Skeletal muscle satellite cell (primary cell): ENCODE measurements at regions not wholly inside any gene's neighbourhood (a gene's known extent, or its start where the extent isn't known, plus 50 kb on each side); places are given as distances from the start of the nearest gene placed in this dataset.
"Not testable (repeated sequence)": the region's sequence is repeated elsewhere in the genome, so short reads cannot be mapped to it uniquely, and the experiment has no call there.

Experiments used
- H3K27me3 ChIP-seq: 2 replicates; pipeline ENCODE4 v1.7.0; 2013; ENCODE audit warnings: low read length; ENCODE audit not compliant: control insufficient read depth, insufficient read depth
- H3K36me3 ChIP-seq: 2 replicates; pipeline ENCODE4 v1.7.0; 2013; ENCODE audit warnings: mild to moderate bottlenecking, control low read depth, low read length; ENCODE audit not compliant: insufficient read depth
- H3K4me1 ChIP-seq: 2 replicates; pipeline ENCODE4 v1.7.0; 2013; ENCODE audit warnings: low read length; ENCODE audit not compliant: control insufficient read depth, insufficient read depth
- H3K4me2 ChIP-seq: 2 replicates; pipeline ENCODE4 v1.7.0; 2013; ENCODE audit warnings: mild to moderate bottlenecking, low read length
- H3K4me3 ChIP-seq: 2 replicates; pipeline ENCODE4 v1.7.0; 2013; ENCODE audit warnings: low read length
- H3K9ac ChIP-seq: 2 replicates; pipeline ENCODE4 v1.7.0; 2013; ENCODE audit warnings: mild to moderate bottlenecking, low read depth, low read length, moderate library complexity
- H3K9me3 ChIP-seq: replicated peaks from 2 replicates; pipeline ENCODE4 v1.7.0; 2013; ENCODE audit warnings: mild to moderate bottlenecking, control low read depth, low read length

DNA sequence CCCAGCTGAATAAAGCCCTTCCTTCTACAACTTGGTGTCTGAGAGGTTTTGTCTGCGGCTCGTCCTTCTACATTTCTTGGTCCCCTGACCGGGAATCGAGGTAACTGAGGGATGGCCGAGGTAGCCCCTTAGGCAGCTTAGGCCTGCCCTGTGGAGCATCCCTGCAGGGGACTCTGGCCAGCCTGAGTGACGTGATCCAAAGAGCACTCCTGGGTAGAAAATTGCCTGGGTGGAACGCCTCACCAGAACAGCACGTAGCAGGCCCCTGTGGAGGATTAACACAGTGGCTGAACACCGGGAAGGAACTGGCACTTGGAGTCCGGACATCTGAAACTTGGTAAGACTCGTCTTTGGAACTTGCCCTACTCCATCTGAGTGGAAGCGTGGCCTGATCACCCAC is 1078.5 kb upstream of the FAM98A start:
- not testable (repeated sequence) for H3K4me2 ChIP-seq, H3K4me1 ChIP-seq, H3K36me3 ChIP-seq, H3K4me3 ChIP-seq, H3K27me3 ChIP-seq, H3K9me3 ChIP-seq, H3K9ac ChIP-seq

DNA sequence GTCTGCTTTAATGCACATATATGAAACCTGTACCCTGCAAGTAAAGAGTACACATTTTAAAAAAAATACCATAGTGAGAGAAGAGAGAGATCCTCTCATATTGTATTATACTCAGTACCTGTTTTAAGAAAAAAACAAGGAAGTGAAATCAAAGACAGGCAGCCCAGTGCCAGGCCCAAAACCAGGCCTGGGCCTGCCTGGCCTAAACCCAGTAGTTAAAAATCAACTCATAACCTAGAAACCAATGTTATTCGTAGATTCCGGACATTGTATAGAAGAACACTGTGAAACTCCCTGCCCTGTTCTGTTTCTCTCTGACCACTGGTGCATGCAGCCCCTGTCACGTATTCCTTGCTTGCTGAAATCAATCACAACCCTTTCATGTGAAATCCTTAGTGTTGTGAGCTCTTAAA is 1078.0 kb upstream of the FAM98A start:
- not testable (repeated sequence) for H3K9ac ChIP-seq

DNA sequence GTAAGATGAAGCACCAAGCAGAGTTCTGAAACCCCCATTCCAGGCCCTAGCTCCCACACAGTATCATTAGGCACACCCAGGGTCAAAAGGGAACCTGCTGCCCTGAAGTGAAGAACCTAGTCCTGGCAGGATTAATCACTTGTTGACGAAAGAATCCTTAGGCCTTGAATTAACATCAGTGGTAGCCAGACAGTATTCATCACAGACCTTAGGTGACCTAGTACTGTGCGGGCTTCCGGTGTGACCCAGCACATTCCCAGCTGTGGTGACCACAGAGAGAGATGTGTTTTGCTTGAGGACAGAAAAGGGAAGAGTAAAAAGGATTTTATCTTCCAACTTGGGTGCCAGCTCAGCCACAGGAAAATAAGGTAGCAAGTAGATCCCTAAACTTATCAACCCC is 1071.4 kb upstream of the FAM98A start:
- H3K4me2 ChIP-seq: no peak overlapping the region
- H3K9me3 ChIP-seq: no peaks in the 10 kb centered on the region
- no peak overlapping the region for H3K4me3 ChIP-seq
- no peaks in the 10 kb centered on the region for H3K27me3 ChIP-seq
- H3K9ac ChIP-seq: no peak overlapping the region
- H3K36me3 ChIP-seq: no peaks in the 10 kb centered on the region
- no peaks in the 10 kb centered on the region for H3K4me1 ChIP-seq

More for the DNA sequence above, 1078.0 kb upstream of the FAM98A start:
- not testable (repeated sequence) for H3K9me3 ChIP-seq, H3K4me3 ChIP-seq, H3K27me3 ChIP-seq, H3K4me2 ChIP-seq, H3K36me3 ChIP-seq, H3K4me1 ChIP-seq

DNA sequence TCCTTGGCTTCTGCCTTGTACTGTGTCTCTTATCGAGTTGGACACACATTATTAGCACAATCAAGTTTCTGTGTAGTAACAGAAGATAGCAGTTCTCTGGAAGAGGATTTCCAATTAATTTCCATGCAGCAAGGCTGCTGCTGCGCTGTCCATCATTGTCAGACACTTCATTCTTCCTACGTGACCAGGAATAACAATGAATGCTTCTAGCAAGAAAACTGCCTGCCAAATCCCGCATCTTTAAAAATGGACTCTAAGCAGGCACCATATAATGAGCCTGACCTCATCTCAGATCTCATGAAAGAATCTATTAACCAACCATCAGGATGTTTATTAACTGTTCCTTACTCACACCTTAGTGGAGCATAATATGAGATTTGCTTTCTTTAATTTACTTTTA is 1067.7 kb upstream of the FAM98A start:
- no peak overlapping the region for H3K4me3 ChIP-seq
- H3K27me3 ChIP-seq: no peaks in the 10 kb centered on the region
- H3K36me3 ChIP-seq: no peaks in the 10 kb centered on the region
- H3K4me1 ChIP-seq: no peaks in the 10 kb centered on the region
- no peak overlapping the region for H3K9ac ChIP-seq
- H3K9me3 ChIP-seq: no peaks in the 10 kb centered on the region
- H3K4me2 ChIP-seq: no peak overlapping the region

DNA sequence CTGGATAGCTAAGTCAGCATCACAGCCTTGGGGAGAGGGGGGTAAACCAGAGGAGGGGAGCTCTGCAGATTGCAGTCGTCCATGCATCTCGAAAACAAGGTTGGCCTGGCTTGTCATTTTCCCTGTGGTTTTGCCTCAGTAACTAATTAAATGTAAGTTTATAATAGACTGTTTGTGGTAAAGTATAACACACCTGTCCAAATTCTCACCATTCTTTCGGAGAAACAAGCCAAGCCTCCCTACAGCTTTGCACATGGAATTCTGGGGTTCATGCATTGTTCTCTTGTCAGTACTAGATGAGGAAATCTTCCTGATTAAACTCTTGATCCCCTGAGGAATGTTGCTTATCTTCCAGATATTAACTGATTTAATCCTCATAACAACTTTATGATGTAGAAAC is 1065.2 kb upstream of the FAM98A start:
- Histone ChIP-seq H3K4me1 (no peaks in the 10 kb centered on the region), H3K4me2 (no peak overlapping the region), H3K4me3 (no peak overlapping the region), H3K9ac (no peak overlapping the region), H3K9me3 (peaks cover 4% of the 10 kb centered on the region), H3K36me3 (no peaks in the 10 kb centered on the region), H3K27me3 (no peaks in the 10 kb centered on the region)

DNA sequence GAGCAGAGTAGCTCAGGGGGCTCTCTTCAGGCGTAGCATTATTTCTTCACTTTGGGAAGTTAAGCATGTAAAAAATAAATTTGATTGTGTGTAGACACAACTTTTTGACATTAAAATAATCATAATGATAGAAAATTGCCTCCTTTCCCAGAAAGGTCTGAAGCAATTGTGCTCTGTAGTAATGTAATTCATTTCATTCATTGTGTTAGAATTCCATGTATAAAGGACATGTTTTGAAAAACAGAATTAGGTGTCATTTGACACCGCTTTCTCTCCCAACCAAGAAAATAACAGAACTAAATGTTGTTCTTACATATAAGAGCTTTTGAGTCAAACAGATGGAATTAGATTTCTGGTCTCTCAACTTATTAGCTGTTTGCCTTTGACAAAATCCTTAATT is 1064.2 kb upstream of the FAM98A start:
- no peaks in the 10 kb centered on the region for H3K4me1 ChIP-seq
- peaks cover 4% of the 10 kb centered on the region for H3K9me3 ChIP-seq
- no peaks in the 10 kb centered on the region for H3K27me3 ChIP-seq
- H3K36me3 ChIP-seq: no peaks in the 10 kb centered on the region
- H3K4me2 ChIP-seq: no peak overlapping the region
- H3K9ac ChIP-seq: no peak overlapping the region
- H3K4me3 ChIP-seq: no peak overlapping the region

DNA sequence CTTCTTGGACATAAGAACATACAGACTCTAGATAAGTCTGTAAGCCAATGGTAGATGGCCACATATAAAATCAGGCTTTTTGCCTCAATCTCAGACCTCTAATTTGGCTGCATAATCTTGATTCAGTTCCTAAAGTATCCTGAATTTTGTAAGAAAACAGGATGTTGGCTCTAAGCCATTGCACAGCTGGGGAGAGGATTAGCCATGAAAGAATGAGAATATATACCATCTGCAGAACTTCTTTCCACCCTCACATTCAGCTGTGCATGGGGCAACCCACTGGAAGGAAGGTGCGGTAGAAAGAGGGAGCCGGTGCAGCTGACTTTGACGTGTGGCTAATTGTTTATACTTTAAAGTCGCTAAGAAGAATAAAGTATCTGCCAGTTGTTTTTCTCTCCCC is 1061.6 kb upstream of the FAM98A start:
- H3K27me3 ChIP-seq: no peaks in the 10 kb centered on the region
- H3K4me3 ChIP-seq: no peak overlapping the region
- no peak overlapping the region for H3K4me2 ChIP-seq
- H3K9me3 ChIP-seq: peaks cover 4% of the 10 kb centered on the region
- no peak overlapping the region for H3K9ac ChIP-seq
- no peaks in the 10 kb centered on the region for H3K4me1 ChIP-seq
- no peaks in the 10 kb centered on the region for H3K36me3 ChIP-seq

DNA sequence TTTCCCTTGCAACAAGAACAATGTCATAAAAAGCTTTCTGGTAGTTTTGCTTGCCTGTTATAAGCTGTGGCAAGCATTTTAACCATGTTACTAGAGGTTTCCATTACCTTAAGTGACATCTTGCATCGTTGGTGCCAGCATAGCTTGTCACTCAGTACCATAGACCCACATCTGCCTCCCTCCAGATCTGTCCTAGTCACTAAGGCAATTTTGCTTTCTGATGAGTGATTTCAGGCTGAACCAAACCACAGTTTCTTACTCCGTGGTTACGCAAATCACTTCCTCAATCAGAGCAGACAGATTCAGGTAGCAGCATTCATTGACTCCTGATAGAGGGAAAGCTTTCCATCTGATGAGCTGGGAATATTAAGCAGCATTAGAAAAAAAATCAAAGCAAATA is 1057.5 kb upstream of the FAM98A start:
- Histone ChIP-seq H3K9me3 (peaks cover 5% of the 10 kb centered on the region), H3K36me3 (no peaks in the 10 kb centered on the region), H3K4me2 (no peak overlapping the region), H3K4me3 (no peak overlapping the region), H3K27me3 (no peaks in the 10 kb centered on the region), H3K4me1 (no peaks in the 10 kb centered on the region), H3K9ac (no peak overlapping the region)

DNA sequence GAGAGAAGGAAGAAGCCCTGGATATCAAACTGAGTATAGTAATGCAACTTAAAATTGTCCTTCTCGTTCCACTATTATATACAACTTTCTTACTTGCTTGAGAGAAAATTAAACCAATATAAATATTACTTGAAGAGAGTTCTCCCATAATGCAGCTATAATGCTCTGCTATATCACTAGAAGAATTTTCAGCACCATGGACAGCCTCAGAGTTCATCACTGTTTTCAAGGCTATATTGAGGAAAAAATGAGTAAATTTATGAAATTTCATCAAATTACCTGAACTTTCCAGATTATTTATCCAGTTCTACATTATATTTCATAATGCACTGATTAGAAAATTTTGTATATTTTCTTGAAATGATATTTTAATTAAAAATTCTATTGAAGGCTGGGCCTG is 1053.5 kb upstream of the FAM98A start:
- Histone ChIP-seq H3K27me3 (no peaks in the 10 kb centered on the region), H3K4me3 (no peak overlapping the region), H3K4me1 (no peaks in the 10 kb centered on the region), H3K9ac (no peak overlapping the region), H3K9me3 (peaks cover 3% of the 10 kb centered on the region), H3K4me2 (no peak overlapping the region), H3K36me3 (no peaks in the 10 kb centered on the region)

DNA sequence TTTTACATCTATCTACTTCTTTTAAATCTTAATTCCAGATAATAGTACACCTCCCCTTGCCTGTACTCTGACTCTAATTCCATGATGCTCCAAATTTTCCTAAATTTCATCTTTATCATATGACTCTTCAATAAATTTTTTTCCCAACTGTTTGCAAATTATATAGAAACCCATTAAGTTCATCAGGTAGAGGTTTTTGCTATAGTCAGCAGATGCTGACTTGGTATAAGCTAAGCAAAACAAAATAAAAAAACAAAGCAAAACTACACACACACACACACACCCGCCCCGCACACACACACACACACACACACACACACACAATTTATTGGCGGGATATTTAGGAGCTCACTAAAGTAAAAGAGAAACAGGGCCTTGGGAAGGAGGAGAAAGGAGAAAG is 1047.8 kb upstream of the FAM98A start:
- no peaks in the 10 kb centered on the region for H3K36me3 ChIP-seq
- H3K4me1 ChIP-seq: no peaks in the 10 kb centered on the region
- H3K9me3 ChIP-seq: peaks cover 3% of the 10 kb centered on the region
- no peak overlapping the region for H3K4me3 ChIP-seq
- no peak overlapping the region for H3K4me2 ChIP-seq
- no peak overlapping the region for H3K9ac ChIP-seq
- H3K27me3 ChIP-seq: no peaks in the 10 kb centered on the region

DNA sequence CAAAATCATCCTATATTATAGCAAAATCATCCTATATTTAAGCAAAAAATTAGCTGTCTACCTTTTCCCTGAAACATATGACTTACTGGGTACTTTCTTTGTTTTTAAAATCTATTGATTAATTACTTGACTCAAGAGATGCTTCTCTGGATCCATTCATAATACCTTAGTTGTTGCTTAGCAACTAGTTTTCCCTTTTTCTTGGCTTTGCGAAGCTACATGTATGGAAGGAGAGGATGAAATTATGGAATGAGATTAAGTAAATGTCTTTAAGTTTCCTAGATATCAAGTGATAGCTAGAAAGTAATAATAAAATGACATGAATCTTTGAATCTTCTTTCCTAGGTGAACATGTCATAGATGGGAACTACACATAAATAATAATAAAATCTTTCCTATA is 1033.2 kb upstream of the FAM98A start:
- Histone ChIP-seq H3K9ac (no peak overlapping the region), H3K36me3 (no peaks in the 10 kb centered on the region), H3K9me3 (peaks cover 3% of the 10 kb centered on the region), H3K27me3 (no peaks in the 10 kb centered on the region), H3K4me3 (no peak overlapping the region), H3K4me1 (no peaks in the 10 kb centered on the region), H3K4me2 (no peak overlapping the region)

DNA sequence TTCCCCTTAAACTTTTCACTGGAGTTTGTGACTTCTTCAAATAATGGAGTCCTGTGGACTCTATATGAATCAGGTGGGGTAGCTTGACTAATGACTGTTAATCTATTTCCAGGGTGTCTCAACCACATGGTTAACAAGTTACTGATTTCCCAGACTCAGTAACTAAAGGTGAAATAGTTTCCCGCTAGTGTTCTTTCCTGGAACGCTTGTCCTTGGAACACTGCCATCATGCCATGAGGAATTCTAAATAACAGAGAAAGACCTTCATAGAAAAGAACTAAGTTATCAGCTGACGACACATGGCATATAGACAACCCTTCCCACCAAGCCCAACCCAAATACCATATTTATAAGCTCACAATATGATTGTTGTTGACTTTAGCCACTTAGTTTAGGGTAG is 1027.9 kb upstream of the FAM98A start:
- Histone ChIP-seq H3K27me3 (no peaks in the 10 kb centered on the region), H3K36me3 (no peaks in the 10 kb centered on the region), H3K9me3 (peaks cover 3% of the 10 kb centered on the region), H3K9ac (no peak overlapping the region), H3K4me1 (no peaks in the 10 kb centered on the region), H3K4me3 (no peak overlapping the region), H3K4me2 (no peak overlapping the region)

DNA sequence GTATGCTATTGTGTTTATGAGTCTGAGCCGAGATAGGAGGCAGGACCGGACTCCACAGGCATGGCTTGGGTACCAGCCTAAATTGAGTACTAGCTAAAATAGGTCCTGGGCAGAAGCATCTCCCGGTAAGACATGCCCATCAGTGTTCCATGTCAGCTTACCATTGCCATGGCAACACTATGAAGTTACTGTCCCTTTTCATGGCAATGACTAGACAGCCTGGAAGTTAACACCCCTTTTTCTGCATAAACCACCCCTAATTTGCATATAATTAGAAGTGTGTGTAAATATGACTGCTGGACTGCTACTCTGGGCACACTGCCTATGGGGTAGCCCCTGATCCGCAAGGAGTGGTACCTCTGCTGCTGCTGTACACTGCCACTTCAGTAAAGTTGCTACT is 1005.1 kb upstream of the FAM98A start:
- no peaks in the 10 kb centered on the region for H3K9me3 ChIP-seq
- H3K9ac ChIP-seq: no peak overlapping the region
- no peak overlapping the region for H3K4me3 ChIP-seq
- no peaks in the 10 kb centered on the region for H3K4me1 ChIP-seq
- no peak overlapping the region for H3K4me2 ChIP-seq
- H3K36me3 ChIP-seq: no peaks in the 10 kb centered on the region
- no peaks in the 10 kb centered on the region for H3K27me3 ChIP-seq
